Smooth muscle cell (in vitro differentiated cells): ENCODE measurements at regions not wholly inside any gene's neighbourhood (a gene's known extent, or its start where the extent isn't known, plus 50 kb on each side); places are given as distances from the start of the nearest gene placed in this dataset.

ENCODE experiments used
- DNase-seq: peaks from one replicate; lab custom pipeline; 2025; ENCODE audit not compliant: unreplicated experiment; lab: John Stamatoyannopoulos, UW
- H2AFZ ChIP-seq: fragments of 200-600 bp; sonication (generic); 2 replicates; pipeline ENCODE4 v1.6.0; 2016; ENCODE audit warnings: antibody characterized with exemption, low read depth, mild to moderate bottlenecking
- H3F3A ChIP-seq: fragments of 200-600 bp; sonication (generic); 2 replicates; pipeline ENCODE4 v1.6.0; 2017; ENCODE audit warnings: antibody characterized with exemption, low read depth
- H3K27ac ChIP-seq: fragments of 200-600 bp; sonication (generic); 2 replicates; pipeline ENCODE4 v1.5.1; 2016; ENCODE audit warnings: low read depth, mild to moderate bottlenecking
- H3K27me3 ChIP-seq: fragments of 200-600 bp; sonication (generic); 2 replicates; pipeline ENCODE4 v1.6.1; 2016; ENCODE audit warnings: low read depth, mild to moderate bottlenecking
- H3K36me3 ChIP-seq: fragments of 200-600 bp; sonication (generic); 2 replicates; pipeline ENCODE4 v1.5.1; 2016; ENCODE audit warnings: low read depth
- H3K4me1 ChIP-seq: fragments of 200-600 bp; sonication (generic); 2 replicates; pipeline ENCODE4 v1.5.1; 2016; ENCODE audit warnings: low read depth
- H3K4me2 ChIP-seq: fragments of 200-600 bp; sonication (generic); 2 replicates; pipeline ENCODE4 v1.6.0; 2016; ENCODE audit warnings: mild to moderate bottlenecking
- H3K4me3 ChIP-seq: fragments of 200-600 bp; sonication (generic); 2 replicates; pipeline ENCODE4 v1.5.1; 2016; ENCODE audit warnings: mild to moderate bottlenecking
- H3K79me2 ChIP-seq: fragments of 200-600 bp; sonication (generic); 2 replicates; pipeline ENCODE4 v1.6.0; 2016; ENCODE audit warnings: low read depth, mild to moderate bottlenecking
- H3K9ac ChIP-seq: fragments of 200-600 bp; sonication (generic); 2 replicates; pipeline ENCODE4 v1.6.0; 2016; ENCODE audit warnings: low read depth
- H3K9me3 ChIP-seq: fragments of 200-600 bp; sonication (generic); replicated peaks from 2 replicates; pipeline ENCODE4 v1.5.1; 2016; ENCODE audit warnings: low read depth
- H4K20me1 ChIP-seq: fragments of 200-600 bp; sonication (generic); 2 replicates; pipeline ENCODE4 v1.6.0; 2016; ENCODE audit warnings: low read depth
- WGBS: methylation state at CpG from one replicate; pipeline ENCODE4 v1.1.7; 2016; ENCODE audit warnings: low lambda C conversion rate; 5-methylcytosine and 5-hydroxymethylcytosine counted together
- TF ChIP-seq, protein P1 (sequence below): fragments of 200-600 bp; sonication (generic); IDR thresholded peaks from 2 replicates; pipeline ENCODE4 v1.5.1; 2017; ENCODE audit warnings: borderline replicate concordance, mild to moderate bottlenecking, antibody characterized with exemption; ENCODE audit not compliant: insufficient read depth, poor library complexity, severe bottlenecking

DNA sequence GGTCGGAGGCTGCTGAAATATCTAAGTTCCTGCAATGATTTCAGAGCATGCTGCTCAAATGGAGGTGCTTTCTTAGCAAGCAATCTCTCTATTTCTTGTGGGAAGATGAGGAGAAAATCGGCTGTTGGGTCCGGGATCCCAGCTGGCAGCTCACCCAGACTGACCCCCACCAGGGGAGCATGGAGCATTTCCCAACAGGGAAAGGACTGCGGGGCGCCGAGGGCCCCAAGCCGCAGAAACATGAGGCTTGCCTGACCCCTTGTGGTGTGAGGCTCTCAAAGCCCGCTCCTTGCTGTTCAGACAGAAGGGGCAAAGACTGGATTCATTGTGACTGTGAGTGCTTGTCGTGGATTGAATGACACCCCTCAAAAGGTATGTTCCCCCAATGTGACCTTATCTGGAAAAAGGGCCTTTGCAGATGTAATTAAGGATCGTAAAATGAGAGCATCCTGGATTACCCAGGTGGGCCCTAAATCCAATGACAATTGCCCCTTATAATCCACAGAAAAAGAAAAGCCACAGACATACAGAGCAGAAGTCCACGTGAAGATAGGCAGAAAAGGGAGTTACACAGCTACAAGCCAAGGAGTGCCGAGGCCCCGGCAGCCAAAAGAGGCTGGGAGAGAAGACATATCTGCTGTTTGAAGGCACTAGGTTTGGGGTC is 116.3 kb upstream of the VASH1 start:
- TF ChIP-seq, protein P1, sequence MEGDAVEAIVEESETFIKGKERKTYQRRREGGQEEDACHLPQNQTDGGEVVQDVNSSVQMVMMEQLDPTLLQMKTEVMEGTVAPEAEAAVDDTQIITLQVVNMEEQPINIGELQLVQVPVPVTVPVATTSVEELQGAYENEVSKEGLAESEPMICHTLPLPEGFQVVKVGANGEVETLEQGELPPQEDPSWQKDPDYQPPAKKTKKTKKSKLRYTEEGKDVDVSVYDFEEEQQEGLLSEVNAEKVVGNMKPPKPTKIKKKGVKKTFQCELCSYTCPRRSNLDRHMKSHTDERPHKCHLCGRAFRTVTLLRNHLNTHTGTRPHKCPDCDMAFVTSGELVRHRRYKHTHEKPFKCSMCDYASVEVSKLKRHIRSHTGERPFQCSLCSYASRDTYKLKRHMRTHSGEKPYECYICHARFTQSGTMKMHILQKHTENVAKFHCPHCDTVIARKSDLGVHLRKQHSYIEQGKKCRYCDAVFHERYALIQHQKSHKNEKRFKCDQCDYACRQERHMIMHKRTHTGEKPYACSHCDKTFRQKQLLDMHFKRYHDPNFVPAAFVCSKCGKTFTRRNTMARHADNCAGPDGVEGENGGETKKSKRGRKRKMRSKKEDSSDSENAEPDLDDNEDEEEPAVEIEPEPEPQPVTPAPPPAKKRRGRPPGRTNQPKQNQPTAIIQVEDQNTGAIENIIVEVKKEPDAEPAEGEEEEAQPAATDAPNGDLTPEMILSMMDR, result peak; percentile 53
- no peak for DNase-seq
- no peak overlapping the region for H2AFZ ChIP-seq
- no peak overlapping the region for H3K27ac ChIP-seq
- no peak overlapping the region for H3K4me3 ChIP-seq
- no peaks in the 10 kb centered on the region for H3K79me2 ChIP-seq
- no peaks in the 10 kb centered on the region for H4K20me1 ChIP-seq
- H3K27me3 ChIP-seq, result no peaks in the 10 kb centered on the region
- no peaks in the 10 kb centered on the region for H3K9me3 ChIP-seq
- H3K4me2 ChIP-seq, result no peak overlapping the region
- no peaks in the 10 kb centered on the region for H3K4me1 ChIP-seq
- no peaks in the 10 kb centered on the region for H3F3A ChIP-seq
- WGBS, result 24% methylated on average over 13 of the region's 13 CpGs
- H3K36me3 ChIP-seq, result no peaks in the 10 kb centered on the region
- no peak overlapping the region for H3K9ac ChIP-seq

DNA sequence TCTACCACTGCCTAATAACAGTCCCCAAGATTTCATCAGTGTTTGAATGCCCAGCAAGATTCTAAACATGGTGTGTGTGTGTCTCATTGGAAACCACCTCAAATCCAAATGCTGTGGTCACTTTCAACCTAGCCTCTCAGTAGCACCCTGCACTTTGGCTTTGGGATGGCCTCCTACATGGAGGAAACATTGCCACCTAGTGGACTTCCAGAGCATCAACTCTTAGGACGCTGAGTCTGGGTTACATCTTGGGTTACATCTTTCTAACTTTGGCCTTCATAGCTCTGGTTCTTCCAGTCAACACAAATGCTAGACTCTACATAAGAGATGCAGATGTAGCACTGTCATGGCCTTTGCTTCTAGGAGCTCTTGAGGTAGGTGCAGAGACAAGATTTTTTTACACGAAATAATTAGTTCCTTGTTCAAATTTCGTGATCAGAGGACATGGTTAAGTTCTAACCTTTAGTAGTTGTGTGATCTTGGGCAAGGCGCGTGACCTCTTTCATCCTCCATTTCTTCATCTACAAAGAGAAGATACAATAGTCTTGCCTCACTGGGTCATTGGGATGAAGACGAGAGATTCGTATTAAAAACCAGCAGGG is 113.5 kb upstream of the VASH1 start:
- Histone ChIP-seq H3F3A (no peaks in the 10 kb centered on the region), H3K27me3 (no peaks in the 10 kb centered on the region), H2AFZ (no peak overlapping the region), H3K27ac (no peak overlapping the region), H3K9ac (no peak overlapping the region), H4K20me1 (no peaks in the 10 kb centered on the region), H3K4me2 (no peak overlapping the region), H3K36me3 (no peaks in the 10 kb centered on the region), H3K4me3 (no peak overlapping the region), H3K4me1 (no peaks in the 10 kb centered on the region), H3K9me3 (no peaks in the 10 kb centered on the region), H3K79me2 (no peaks in the 10 kb centered on the region)
- TF ChIP-seq, protein P1, result peak; percentile 73
- WGBS, result 80% methylated on average over 7 of the region's 7 CpGs
- no peak for DNase-seq

DNA sequence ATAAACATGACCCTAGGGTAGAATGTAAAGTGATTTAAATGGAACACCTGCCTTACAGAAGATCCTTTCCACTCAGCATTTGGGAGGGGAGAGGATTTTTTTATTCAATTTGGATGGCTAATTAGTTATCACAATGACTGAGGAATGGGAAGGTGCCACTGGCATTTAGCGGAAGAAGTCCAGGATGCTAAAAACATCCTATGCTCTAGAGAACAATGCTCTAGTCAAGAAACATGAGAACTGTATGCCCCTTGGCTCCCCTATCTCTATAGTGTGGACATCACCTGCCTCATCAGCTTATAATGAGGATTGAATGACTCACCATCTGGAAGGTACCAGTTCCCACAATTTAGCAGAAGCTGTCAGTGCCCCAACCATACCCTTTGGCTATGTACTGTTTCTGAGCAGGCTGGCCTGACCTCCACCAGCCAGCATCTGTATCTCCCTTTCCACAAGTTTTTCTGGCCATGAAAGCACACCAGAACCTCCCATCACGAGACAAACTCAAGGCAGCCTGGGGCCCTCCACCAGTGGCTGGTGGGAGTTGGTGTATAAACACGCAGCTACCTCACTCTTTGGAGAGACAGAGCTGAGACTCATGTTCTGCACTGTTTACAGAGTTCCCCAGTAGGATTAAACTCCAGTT is 109.7 kb upstream of the VASH1 start:
- Histone ChIP-seq H3F3A (no peaks in the 10 kb centered on the region), H3K36me3 (no peaks in the 10 kb centered on the region), H2AFZ (no peak overlapping the region), H3K4me3 (no peak overlapping the region), H3K27ac (no peak overlapping the region), H3K27me3 (no peaks in the 10 kb centered on the region), H3K79me2 (no peaks in the 10 kb centered on the region), H3K9me3 (no peaks in the 10 kb centered on the region), H4K20me1 (no peaks in the 10 kb centered on the region), H3K4me2 (no peak overlapping the region), H3K9ac (no peak overlapping the region), H3K4me1 (no peaks in the 10 kb centered on the region)
- TF ChIP-seq, protein P1, result no peak
- DNase-seq, result no peak
- WGBS, result 53% methylated on average over 3 of the region's 3 CpGs
